T-helper 1 cell treated with Interleukin-12 subunit alpha and Interleukin-12 subunit beta and Interleukin-4 antibody, amounts not matched to agents 30 μg/mL and 1 μg/mL, for 36 hours (primary cell): ENCODE measurements at regions not wholly inside any gene's neighbourhood (a gene's known extent, or its start where the extent isn't known, plus 50 kb on each side); places are given as distances from the start of the nearest gene placed in this dataset.

ENCODE experiments used
- H3K27ac Mint-ChIP-seq: one replicate; pipeline ENCODE4 v1.8.0; 2021; ENCODE audit warnings: mild to moderate bottlenecking, mixed read lengths
- H3K27me3 Mint-ChIP-seq: one replicate; pipeline ENCODE4 v1.8.0; 2021; ENCODE audit warnings: low read depth, mixed read lengths
- H3K36me3 Mint-ChIP-seq: one replicate; pipeline ENCODE4 v1.8.0; 2021; ENCODE audit warnings: low read depth, mixed read lengths
- H3K4me1 Mint-ChIP-seq: one replicate; pipeline ENCODE4 v1.8.0; 2021; ENCODE audit warnings: low read depth, mixed read lengths
- H3K4me3 Mint-ChIP-seq: one replicate; pipeline ENCODE4 v1.8.0; 2021; ENCODE audit warnings: mild to moderate bottlenecking, moderate library complexity, mixed read lengths
- H3K9me3 Mint-ChIP-seq: one replicate; pipeline ENCODE4 v1.8.0; 2021; ENCODE audit warnings: mixed read lengths

GRCh38 chr10:128325788-128326187 is 199.6 kb upstream of the MKI67 start:
- no peaks in the 10 kb centered on the region for H3K9me3 Mint-ChIP-seq
- no peak overlapping the region for H3K27ac Mint-ChIP-seq
- no peaks in the 10 kb centered on the region for H3K36me3 Mint-ChIP-seq
- H3K4me3 Mint-ChIP-seq: no peak overlapping the region
- peaks cover 4% of the 10 kb centered on the region for H3K27me3 Mint-ChIP-seq
- H3K4me1 Mint-ChIP-seq: no peaks in the 10 kb centered on the region

- H3K27me3 Mint-ChIP-seq: peaks cover 4% of the 10 kb centered on the region
- no peaks in the 10 kb centered on the region for H3K36me3 Mint-ChIP-seq
- no peaks in the 10 kb centered on the region for H3K4me1 Mint-ChIP-seq
- H3K4me3 Mint-ChIP-seq: no peak overlapping the region
- no peaks in the 10 kb centered on the region for H3K9me3 Mint-ChIP-seq
- no peak overlapping the region for H3K27ac Mint-ChIP-seq
These were observed 200.0 kb upstream of the MKI67 start for GRCh38 chr10:128326251-128326650.

- H3K9me3 Mint-ChIP-seq: no peaks in the 10 kb centered on the region
- H3K27ac Mint-ChIP-seq: no peak overlapping the region
- H3K27me3 Mint-ChIP-seq: peaks cover 4% of the 10 kb centered on the region
- H3K36me3 Mint-ChIP-seq: no peaks in the 10 kb centered on the region
- no peak overlapping the region for H3K4me3 Mint-ChIP-seq
- H3K4me1 Mint-ChIP-seq: no peaks in the 10 kb centered on the region
These were observed 200.6 kb upstream of the MKI67 start for GRCh38 chr10:128326851-128327250.

- Mint-ChIP-seq H3K4me1 (no peaks in the 10 kb centered on the region), H3K27ac (no peak overlapping the region), H3K9me3 (no peaks in the 10 kb centered on the region), H3K4me3 (no peak overlapping the region), H3K27me3 (no peaks in the 10 kb centered on the region), H3K36me3 (no peaks in the 10 kb centered on the region)
These were observed 210.2 kb upstream of the MKI67 start for GRCh38 chr10:128336401-128336800.

GRCh38 chr10:128337860-128338378 is 211.7 kb upstream of the MKI67 start:
- Mint-ChIP-seq H3K9me3 (no peaks in the 10 kb centered on the region), H3K36me3 (no peaks in the 10 kb centered on the region), H3K4me1 (no peaks in the 10 kb centered on the region), H3K27me3 (no peaks in the 10 kb centered on the region), H3K27ac (no peak overlapping the region), H3K4me3 (no peak overlapping the region)

GRCh38 chr10:128338951-128339350 is 212.7 kb upstream of the MKI67 start:
- Mint-ChIP-seq H3K36me3 (no peaks in the 10 kb centered on the region), H3K4me3 (no peak overlapping the region), H3K27me3 (peaks cover 7% of the 10 kb centered on the region), H3K4me1 (no peaks in the 10 kb centered on the region), H3K27ac (no peak overlapping the region), H3K9me3 (no peaks in the 10 kb centered on the region)

GRCh38 chr10:128339753-128340152 is 213.5 kb upstream of the MKI67 start:
- no peaks in the 10 kb centered on the region for H3K4me1 Mint-ChIP-seq
- H3K27ac Mint-ChIP-seq: no peak overlapping the region
- no peaks in the 10 kb centered on the region for H3K36me3 Mint-ChIP-seq
- H3K27me3 Mint-ChIP-seq: peaks cover 7% of the 10 kb centered on the region
- H3K9me3 Mint-ChIP-seq: no peaks in the 10 kb centered on the region
- H3K4me3 Mint-ChIP-seq: no peak overlapping the region

- Mint-ChIP-seq H3K36me3 (no peaks in the 10 kb centered on the region), H3K9me3 (no peaks in the 10 kb centered on the region), H3K4me3 (no peak overlapping the region), H3K4me1 (no peaks in the 10 kb centered on the region), H3K27ac (no peak overlapping the region), H3K27me3 (peaks cover 7% of the 10 kb centered on the region)
These were observed 219.1 kb upstream of the MKI67 start for GRCh38 chr10:128345353-128345752.

- H3K9me3 Mint-ChIP-seq: no peaks in the 10 kb centered on the region
- no peak overlapping the region for H3K4me3 Mint-ChIP-seq
- no peaks in the 10 kb centered on the region for H3K4me1 Mint-ChIP-seq
- H3K36me3 Mint-ChIP-seq: no peaks in the 10 kb centered on the region
- H3K27ac Mint-ChIP-seq: no peak overlapping the region
- no peaks in the 10 kb centered on the region for H3K27me3 Mint-ChIP-seq
These were observed 234.6 kb upstream of the MKI67 start for GRCh38 chr10:128360783-128361182.

GRCh38 chr10:128361487-128361886 is 235.3 kb upstream of the MKI67 start:
- H3K4me3 Mint-ChIP-seq: no peak overlapping the region
- H3K9me3 Mint-ChIP-seq: no peaks in the 10 kb centered on the region
- no peaks in the 10 kb centered on the region for H3K4me1 Mint-ChIP-seq
- no peaks in the 10 kb centered on the region for H3K36me3 Mint-ChIP-seq
- no peak overlapping the region for H3K27ac Mint-ChIP-seq
- H3K27me3 Mint-ChIP-seq: no peaks in the 10 kb centered on the region

- H3K4me3 Mint-ChIP-seq: no peak overlapping the region
- H3K9me3 Mint-ChIP-seq: no peaks in the 10 kb centered on the region
- no peaks in the 10 kb centered on the region for H3K4me1 Mint-ChIP-seq
- no peaks in the 10 kb centered on the region for H3K27me3 Mint-ChIP-seq
- no peak overlapping the region for H3K27ac Mint-ChIP-seq
- H3K36me3 Mint-ChIP-seq: no peaks in the 10 kb centered on the region
These were observed 236.3 kb upstream of the MKI67 start for GRCh38 chr10:128362514-128362913.

- Mint-ChIP-seq H3K27me3 (peaks cover 3% of the 10 kb centered on the region), H3K36me3 (no peaks in the 10 kb centered on the region), H3K4me3 (no peak overlapping the region), H3K9me3 (no peaks in the 10 kb centered on the region), H3K27ac (no peak overlapping the region), H3K4me1 (no peaks in the 10 kb centered on the region)
These were observed 238.4 kb upstream of the MKI67 start for GRCh38 chr10:128364631-128365030.

GRCh38 chr10:128365156-128365725 is 239.0 kb upstream of the MKI67 start:
- Mint-ChIP-seq H3K36me3 (no peaks in the 10 kb centered on the region), H3K4me1 (no peaks in the 10 kb centered on the region), H3K27ac (no peak overlapping the region)

GRCh38 chr10:128367807-128368206 is 241.6 kb upstream of the MKI67 start:
- Mint-ChIP-seq H3K36me3 (no peaks in the 10 kb centered on the region), H3K27me3 (peaks cover 12% of the 10 kb centered on the region), H3K27ac (no peak overlapping the region)

More at GRCh38 chr10:128365156-128365725, 239.0 kb upstream of the MKI67 start:
- Mint-ChIP-seq H3K27me3 (peaks cover 5% of the 10 kb centered on the region), H3K4me3 (no peak overlapping the region), H3K9me3 (no peaks in the 10 kb centered on the region)

GRCh38 chr10:128369101-128369650 is 243.0 kb upstream of the MKI67 start:
- no peaks in the 10 kb centered on the region for H3K36me3 Mint-ChIP-seq
- no peak overlapping the region for H3K27ac Mint-ChIP-seq
- no peaks in the 10 kb centered on the region for H3K9me3 Mint-ChIP-seq
- peaks cover 19% of the 10 kb centered on the region for H3K27me3 Mint-ChIP-seq
- H3K4me1 Mint-ChIP-seq: peaks cover 13% of the 10 kb centered on the region
- no peak overlapping the region for H3K4me3 Mint-ChIP-seq

More at GRCh38 chr10:128367807-128368206, 241.6 kb upstream of the MKI67 start:
- no peaks in the 10 kb centered on the region for H3K9me3 Mint-ChIP-seq
- no peak overlapping the region for H3K4me3 Mint-ChIP-seq
- peaks cover 5% of the 10 kb centered on the region for H3K4me1 Mint-ChIP-seq
